Tibial nerve (tissue), 4 donors: ENCODE measurements at regions not wholly inside any gene's neighbourhood (a gene's known extent, or its start where the extent isn't known, plus 50 kb on each side); places are given as distances from the start of the nearest gene placed in this dataset.

ENCODE experiments used
- EP300 ChIP-seq, 2 donors: sonication (generic); formaldehyde crosslinking; IDR thresholded peaks; one replicate each; pipeline ENCODE4 v1.6.1; 2017; ENCODE audit warnings: antibody characterized with exemption in 2 of 2, mild to moderate bottlenecking in 1 of 2
- POLR2A ChIP-seq, 2 donors: fragments of 450-650 bp; IDR thresholded peaks; one replicate each; pipeline ENCODE4 v1.6.1; 2017; ENCODE audit warnings: antibody characterized with exemption in 2 of 2, mild to moderate bottlenecking in 2 of 2, moderate library complexity in 2 of 2
- TF ChIP-seq, protein P1 (sequence below), 5 experiments: fragments of 200-600 bp in 3 of 5; fragments of 450-650 bp in 2 of 5; sonication (generic) in 3 of 5; IDR thresholded peaks; one replicate each; pipeline ENCODE4 v1.5.1; 2016 to 2019; ENCODE audit warnings: antibody characterized with exemption in 5 of 5, mild to moderate bottlenecking in 3 of 5, moderate library complexity in 2 of 5

DNA sequence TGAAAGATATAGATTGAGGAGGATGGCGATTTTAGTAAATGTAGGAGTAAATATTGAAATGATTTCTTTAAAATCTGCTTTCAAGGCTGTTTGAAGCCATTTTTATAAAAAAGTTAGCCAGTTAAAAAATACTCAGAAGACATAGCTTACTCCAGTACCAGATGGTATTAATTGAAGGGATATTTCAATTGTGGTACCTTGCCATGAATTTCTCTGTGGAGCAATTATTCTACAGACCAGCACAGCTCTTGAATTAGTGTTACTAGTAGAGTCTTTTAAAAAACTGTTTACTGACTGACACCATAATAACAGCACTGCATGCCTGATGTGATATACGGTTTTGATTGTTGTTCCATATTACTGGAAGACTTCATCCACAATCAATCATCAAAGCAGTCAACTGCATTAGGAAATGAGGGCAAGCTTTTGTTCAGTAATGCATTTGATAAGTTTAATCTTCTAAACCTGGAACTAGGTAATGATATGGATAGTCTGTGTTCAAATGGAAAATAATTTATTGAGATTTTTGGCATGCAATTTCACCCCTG lies 106.4 kb downstream of the MFSD1 start:
- TF ChIP-seq, protein P1, sequence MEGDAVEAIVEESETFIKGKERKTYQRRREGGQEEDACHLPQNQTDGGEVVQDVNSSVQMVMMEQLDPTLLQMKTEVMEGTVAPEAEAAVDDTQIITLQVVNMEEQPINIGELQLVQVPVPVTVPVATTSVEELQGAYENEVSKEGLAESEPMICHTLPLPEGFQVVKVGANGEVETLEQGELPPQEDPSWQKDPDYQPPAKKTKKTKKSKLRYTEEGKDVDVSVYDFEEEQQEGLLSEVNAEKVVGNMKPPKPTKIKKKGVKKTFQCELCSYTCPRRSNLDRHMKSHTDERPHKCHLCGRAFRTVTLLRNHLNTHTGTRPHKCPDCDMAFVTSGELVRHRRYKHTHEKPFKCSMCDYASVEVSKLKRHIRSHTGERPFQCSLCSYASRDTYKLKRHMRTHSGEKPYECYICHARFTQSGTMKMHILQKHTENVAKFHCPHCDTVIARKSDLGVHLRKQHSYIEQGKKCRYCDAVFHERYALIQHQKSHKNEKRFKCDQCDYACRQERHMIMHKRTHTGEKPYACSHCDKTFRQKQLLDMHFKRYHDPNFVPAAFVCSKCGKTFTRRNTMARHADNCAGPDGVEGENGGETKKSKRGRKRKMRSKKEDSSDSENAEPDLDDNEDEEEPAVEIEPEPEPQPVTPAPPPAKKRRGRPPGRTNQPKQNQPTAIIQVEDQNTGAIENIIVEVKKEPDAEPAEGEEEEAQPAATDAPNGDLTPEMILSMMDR (IDR thresholded peaks at IDR 0.05), result no peak
- TF ChIP-seq POLR2A (IDR thresholded peaks at IDR 0.05), result no peak
- TF ChIP-seq EP300 (IDR thresholded peaks at IDR 0.05), result no peak
